GM23248 (cell line): ENCODE measurements at regions not wholly inside any gene's neighbourhood (a gene's known extent, or its start where the extent isn't known, plus 50 kb on each side); places are given as distances from the start of the nearest gene placed in this dataset.

ENCODE experiments used
- DNase-seq: peaks from one replicate; pipeline ENCODE4 v3.0.0-alpha.2; 2015
- H2AFZ ChIP-seq: fragments of 200-600 bp; sonication (generic); 2 replicates; pipeline ENCODE4 v1.6.1; 2016; ENCODE audit warnings: antibody characterized with exemption
- H3F3A ChIP-seq: fragments of 200-600 bp; sonication (generic); 2 replicates; pipeline ENCODE4 v1.6.1; 2016; ENCODE audit warnings: mild to moderate bottlenecking, antibody characterized with exemption, mixed run types; ENCODE audit not compliant: insufficient read depth
- H3K27ac ChIP-seq: fragments of 200-600 bp; sonication (generic); 2 replicates; pipeline ENCODE4 v1.5.1; 2016; ENCODE audit warnings: mild to moderate bottlenecking
- H3K27me3 ChIP-seq: fragments of 200-600 bp; sonication (generic); replicated peaks from 2 replicates; pipeline ENCODE4 v1.6.1; 2016; ENCODE audit warnings: mild to moderate bottlenecking; ENCODE audit not compliant: insufficient read depth
- H3K36me3 ChIP-seq: fragments of 200-600 bp; sonication (generic); 2 replicates; pipeline ENCODE4 v1.6.1; 2016; ENCODE audit warnings: low read depth, mild to moderate bottlenecking
- H3K4me1 ChIP-seq: fragments of 200-600 bp; sonication (generic); 2 replicates; pipeline ENCODE4 v1.6.1; 2016; ENCODE audit warnings: mild to moderate bottlenecking; ENCODE audit not compliant: insufficient read depth
- H3K4me2 ChIP-seq: fragments of 200-600 bp; sonication (generic); one replicate; pipeline ENCODE4 v1.6.1; 2016; ENCODE audit warnings: mild to moderate bottlenecking; ENCODE audit not compliant: unreplicated experiment
- H3K4me3 ChIP-seq: fragments of 200-600 bp; sonication (generic); 2 replicates; pipeline ENCODE4 v1.5.1; 2016; ENCODE audit warnings: mild to moderate bottlenecking
- H3K79me2 ChIP-seq: fragments of 200-600 bp; sonication (generic); 2 replicates; pipeline ENCODE4 v1.6.1; 2016; ENCODE audit warnings: mild to moderate bottlenecking; ENCODE audit not compliant: insufficient read depth
- H3K9ac ChIP-seq: fragments of 200-600 bp; sonication (generic); 2 replicates; pipeline ENCODE4 v1.6.1; 2016; ENCODE audit warnings: mild to moderate bottlenecking
- H3K9me2 ChIP-seq: fragments of 200-600 bp; sonication (generic); 2 replicates; pipeline ENCODE4 v1.6.1; 2016; ENCODE audit warnings: mixed run types, mild to moderate bottlenecking, moderate library complexity; ENCODE audit not compliant: insufficient read depth
- H3K9me3 ChIP-seq: fragments of 200-600 bp; sonication (generic); one replicate; pipeline ENCODE4 v1.6.1; 2017; ENCODE audit warnings: low read depth
- H4K20me1 ChIP-seq: fragments of 200-600 bp; sonication (generic); 2 replicates; pipeline ENCODE4 v1.6.0; 2016; ENCODE audit not compliant: insufficient read depth
- EZH2 ChIP-seq: fragments of 200-600 bp; sonication (generic); IDR thresholded peaks from 2 replicates; pipeline ENCODE4 v1.6.1; 2018; ENCODE audit warnings: antibody characterized with exemption, mild to moderate bottlenecking; ENCODE audit not compliant: insufficient read depth, poor library complexity, severe bottlenecking
- EZH2phosphoT487 ChIP-seq: fragments of 200-600 bp; sonication (generic); IDR thresholded peaks from 2 replicates; pipeline ENCODE4 v1.6.1; 2018; ENCODE audit warnings: antibody characterized with exemption, moderate library complexity, mild to moderate bottlenecking, low read depth; ENCODE audit not compliant: insufficient read depth
- WGBS, 2 experiments: methylation state at CpG; one replicate each; pipeline ENCODE4 v1.1.6; 2015 to 2017; ENCODE audit warnings: low lambda C conversion rate in 2 of 2, low coverage in 1 of 2; ENCODE audit errors: missing lambda C conversion rate in 2 of 2; 5-methylcytosine and 5-hydroxymethylcytosine counted together
- in situ Hi-C: fragments of 300-500 bp; cut with MboI; formaldehyde crosslinking; loops from 2 replicates; pipeline ENCODE4 v1.15.0; 2020

GRCh38 chr15:26212109-26212508 lies 349.0 kb upstream of the ATP10A start:
- Histone ChIP-seq H4K20me1 (no peaks in the 10 kb centered on the region), H3K4me1 (no peaks in the 10 kb centered on the region), H3K36me3 (no peaks in the 10 kb centered on the region), H3K9me3 (no peaks in the 10 kb centered on the region), H2AFZ (no peak overlapping the region), H3K27me3 (no peaks in the 10 kb centered on the region), H3K79me2 (no peaks in the 10 kb centered on the region), H3F3A (no peaks in the 10 kb centered on the region), H3K4me2 (no peak overlapping the region), H3K4me3 (no peak overlapping the region), H3K9ac (no peak overlapping the region), H3K9me2 (no peaks in the 10 kb centered on the region), H3K27ac (no peak overlapping the region)
- 0 to 6% methylated on average over 1 of the region's 1 CpG for WGBS, 2 experiments
- TF ChIP-seq EZH2 (no peak), EZH2phosphoT487 (no peak)
- in situ Hi-C loops, result no loop called here
- DNase-seq, result no peak

- Histone ChIP-seq H4K20me1 (no peaks in the 10 kb centered on the region), H3K9me3 (no peaks in the 10 kb centered on the region), H3K9me2 (no peaks in the 10 kb centered on the region), H2AFZ (no peak overlapping the region), H3K4me1 (no peaks in the 10 kb centered on the region), H3K9ac (no peak overlapping the region), H3K4me2 (no peak overlapping the region), H3K4me3 (no peak overlapping the region), H3K27ac (no peak overlapping the region), H3F3A (no peaks in the 10 kb centered on the region), H3K79me2 (no peaks in the 10 kb centered on the region), H3K36me3 (no peaks in the 10 kb centered on the region), H3K27me3 (no peaks in the 10 kb centered on the region)
- DNase-seq, result no peak
- WGBS, 2 experiments, result 0% methylated on average over 3 of the region's 3 CpGs
- in situ Hi-C loops, result no loop called here
- TF ChIP-seq EZH2, result no peak
Measured at GRCh38 chr15:26210980-26211379, 347.9 kb upstream of the ATP10A start.

- H3K27ac ChIP-seq, result no peak overlapping the region
- TF ChIP-seq EZH2, result no peak
- no peaks in the 10 kb centered on the region for H3F3A ChIP-seq
- no peaks in the 10 kb centered on the region for H3K79me2 ChIP-seq
- H3K36me3 ChIP-seq, result no peaks in the 10 kb centered on the region
- H3K9ac ChIP-seq, result no peak overlapping the region
- H3K9me3 ChIP-seq, result no peaks in the 10 kb centered on the region
- H3K4me1 ChIP-seq, result no peaks in the 10 kb centered on the region
- H4K20me1 ChIP-seq, result no peaks in the 10 kb centered on the region
- in situ Hi-C loops, result no loop called here
- WGBS, 2 experiments, result 40 to 48% methylated on average over 9 of the region's 9 CpGs
- H3K4me2 ChIP-seq, result no peak overlapping the region
- H3K4me3 ChIP-seq, result no peak overlapping the region
- no peak overlapping the region for H2AFZ ChIP-seq
- DNase-seq, result no peak
- no peaks in the 10 kb centered on the region for H3K9me2 ChIP-seq
- no peaks in the 10 kb centered on the region for H3K27me3 ChIP-seq
Measured at GRCh38 chr15:26201177-26201858, 338.2 kb upstream of the ATP10A start.

GRCh38 chr15:26200427-26200826 lies 337.3 kb upstream of the ATP10A start:
- Histone ChIP-seq H3K4me1 (no peaks in the 10 kb centered on the region), H4K20me1 (no peaks in the 10 kb centered on the region), H3K27ac (no peak overlapping the region), H3K9me2 (no peaks in the 10 kb centered on the region), H2AFZ (no peak overlapping the region), H3K9ac (no peak overlapping the region), H3F3A (no peaks in the 10 kb centered on the region), H3K27me3 (no peaks in the 10 kb centered on the region), H3K36me3 (no peaks in the 10 kb centered on the region), H3K4me3 (no peak overlapping the region), H3K79me2 (no peaks in the 10 kb centered on the region), H3K9me3 (no peaks in the 10 kb centered on the region), H3K4me2 (no peak overlapping the region)
- TF ChIP-seq EZH2phosphoT487, result no peak
- 18 to 21% methylated on average over 8 of the region's 8 CpGs for WGBS, 2 experiments
- DNase-seq, result no peak
- in situ Hi-C loops, result no loop called here

DNA sequence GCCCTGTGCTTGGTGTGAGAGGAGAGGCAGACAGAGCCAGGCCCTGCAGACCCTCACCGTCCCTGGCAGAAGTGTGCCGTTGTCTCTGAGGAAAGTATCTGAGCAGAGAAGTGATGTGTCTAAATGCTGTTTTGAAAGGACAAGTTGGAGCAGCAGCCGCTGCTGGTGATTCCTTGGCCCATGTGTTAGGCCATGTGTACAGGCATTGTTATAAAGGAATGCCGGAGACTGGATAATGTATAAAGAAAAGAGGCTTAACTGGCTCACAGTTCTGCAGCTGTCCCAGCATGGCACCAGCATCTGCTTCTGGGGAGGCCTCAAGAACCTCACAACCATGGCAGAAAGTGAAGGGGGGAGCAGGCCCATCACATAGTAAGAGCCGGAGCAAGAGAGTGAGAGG lies 334.6 kb upstream of the ATP10A start:
- no peaks in the 10 kb centered on the region for H4K20me1 ChIP-seq
- H3K4me2 ChIP-seq, result no peak overlapping the region
- no peak for TF ChIP-seq EZH2phosphoT487
- TF ChIP-seq EZH2, result no peak
- H3K4me1 ChIP-seq, result no peaks in the 10 kb centered on the region
- H2AFZ ChIP-seq, result no peak overlapping the region
- H3K9ac ChIP-seq, result no peak overlapping the region
- H3K9me2 ChIP-seq, result no peaks in the 10 kb centered on the region
- WGBS, 2 experiments, result 36 to 51% methylated on average over 5 of the region's 5 CpGs
- no peak overlapping the region for H3K27ac ChIP-seq
- H3K79me2 ChIP-seq, result no peaks in the 10 kb centered on the region
- DNase-seq, result no peak
- no peaks in the 10 kb centered on the region for H3K36me3 ChIP-seq
- no peaks in the 10 kb centered on the region for H3F3A ChIP-seq
- H3K27me3 ChIP-seq, result no peaks in the 10 kb centered on the region
- H3K9me3 ChIP-seq, result no peaks in the 10 kb centered on the region
- no peak overlapping the region for H3K4me3 ChIP-seq
- in situ Hi-C loops, result no loop called here
